Sigmoid colon (tissue), 4 donors: ENCODE measurements at regions not wholly inside any gene's neighbourhood (a gene's known extent, or its start where the extent isn't known, plus 50 kb on each side); places are given as distances from the start of the nearest gene placed in this dataset.

Experiments
- EP300 ChIP-seq, 4 donors: sonication (generic); formaldehyde crosslinking; IDR thresholded peaks; one replicate each; pipeline ENCODE4 v1.6.1; 2017; ENCODE audit warnings: antibody characterized with exemption in 4 of 4
- POLR2A ChIP-seq, 2 donors: fragments of 450-650 bp; IDR thresholded peaks; one replicate each; pipeline ENCODE4 v1.6.1; 2016; ENCODE audit warnings: antibody characterized with exemption in 2 of 2, mild to moderate bottlenecking in 2 of 2, moderate library complexity in 2 of 2
- TF ChIP-seq, protein P1 (sequence below), 4 experiments: fragments of 450-650 bp in 3 of 4; fragments of 200-600 bp in 1 of 4; IDR thresholded peaks; one replicate each; pipeline ENCODE4 v1.5.1; 2016 to 2019; ENCODE audit warnings: antibody characterized with exemption in 4 of 4, mild to moderate bottlenecking in 3 of 4, moderate library complexity in 2 of 4

DNA sequence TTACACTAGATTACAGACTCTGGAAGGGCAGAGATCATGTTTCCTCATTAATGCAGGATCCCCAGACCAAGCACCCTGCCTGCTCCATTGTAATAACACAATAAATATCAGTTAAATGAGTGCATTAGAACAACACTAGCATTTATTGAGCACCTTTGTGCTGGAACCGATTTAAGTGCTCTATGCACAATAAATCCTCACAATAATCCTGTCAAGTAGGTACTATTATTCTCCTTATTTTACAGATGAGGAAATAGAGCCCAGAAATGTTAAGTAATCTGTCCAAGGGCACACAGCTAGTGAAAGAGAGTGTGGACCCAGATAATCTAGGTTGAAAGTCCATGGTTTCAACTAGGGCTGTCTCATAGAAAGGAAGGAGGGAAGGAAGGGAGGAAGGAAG is 69.8 kb downstream of the MAP1LC3B2 start:
- TF ChIP-seq, protein P1, sequence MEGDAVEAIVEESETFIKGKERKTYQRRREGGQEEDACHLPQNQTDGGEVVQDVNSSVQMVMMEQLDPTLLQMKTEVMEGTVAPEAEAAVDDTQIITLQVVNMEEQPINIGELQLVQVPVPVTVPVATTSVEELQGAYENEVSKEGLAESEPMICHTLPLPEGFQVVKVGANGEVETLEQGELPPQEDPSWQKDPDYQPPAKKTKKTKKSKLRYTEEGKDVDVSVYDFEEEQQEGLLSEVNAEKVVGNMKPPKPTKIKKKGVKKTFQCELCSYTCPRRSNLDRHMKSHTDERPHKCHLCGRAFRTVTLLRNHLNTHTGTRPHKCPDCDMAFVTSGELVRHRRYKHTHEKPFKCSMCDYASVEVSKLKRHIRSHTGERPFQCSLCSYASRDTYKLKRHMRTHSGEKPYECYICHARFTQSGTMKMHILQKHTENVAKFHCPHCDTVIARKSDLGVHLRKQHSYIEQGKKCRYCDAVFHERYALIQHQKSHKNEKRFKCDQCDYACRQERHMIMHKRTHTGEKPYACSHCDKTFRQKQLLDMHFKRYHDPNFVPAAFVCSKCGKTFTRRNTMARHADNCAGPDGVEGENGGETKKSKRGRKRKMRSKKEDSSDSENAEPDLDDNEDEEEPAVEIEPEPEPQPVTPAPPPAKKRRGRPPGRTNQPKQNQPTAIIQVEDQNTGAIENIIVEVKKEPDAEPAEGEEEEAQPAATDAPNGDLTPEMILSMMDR (IDR thresholded peaks at IDR 0.05): no peak
- no peak for TF ChIP-seq EP300 (IDR thresholded peaks at IDR 0.05)
- TF ChIP-seq POLR2A (IDR thresholded peaks at IDR 0.05): no peak
